Neural crest cell (in vitro differentiated cells): ENCODE measurements at regions not wholly inside any gene's neighbourhood (a gene's known extent, or its start where the extent isn't known, plus 50 kb on each side); places are given as distances from the start of the nearest gene placed in this dataset.
"Not testable (repeated sequence)": the region's sequence is repeated elsewhere in the genome, so short reads cannot be mapped to it uniquely, and the experiment has no call there.

Source experiments
- DNase-seq: peaks from one replicate; pipeline ENCODE4 v3.0.0; 2021; ENCODE audit warnings: low read depth, mixed read lengths, low spot score
- H3K27ac Mint-ChIP-seq: one replicate; pipeline ENCODE4 v1.8.0; 2021; ENCODE audit warnings: mild to moderate bottlenecking, mixed read lengths; ENCODE audit not compliant: unreplicated experiment
- H3K27me3 Mint-ChIP-seq: 2 replicates; pipeline ENCODE4 v1.8.0; 2021; ENCODE audit warnings: low read depth, mild to moderate bottlenecking, mixed read lengths
- H3K36me3 Mint-ChIP-seq: 2 replicates; pipeline ENCODE4 v1.8.0; 2021; ENCODE audit warnings: low read depth, mild to moderate bottlenecking, mixed read lengths
- H3K4me1 Mint-ChIP-seq: 2 replicates; pipeline ENCODE4 v1.8.0; 2021; ENCODE audit warnings: mixed read lengths
- H3K4me3 Mint-ChIP-seq: one replicate; pipeline ENCODE4 v1.8.0; 2021; ENCODE audit warnings: mild to moderate bottlenecking, mixed read lengths
- H3K9me3 Mint-ChIP-seq: 2 replicates; pipeline ENCODE4 v1.8.0; 2021; ENCODE audit warnings: mixed read lengths
- CTCF ChIP-seq: fragments of 200-600 bp; sonication (generic); conservative IDR thresholded peaks from 2 replicates; pipeline ENCODE4 v1.5.0; 2021; ENCODE audit warnings: antibody characterized with exemption, mild to moderate bottlenecking

DNA sequence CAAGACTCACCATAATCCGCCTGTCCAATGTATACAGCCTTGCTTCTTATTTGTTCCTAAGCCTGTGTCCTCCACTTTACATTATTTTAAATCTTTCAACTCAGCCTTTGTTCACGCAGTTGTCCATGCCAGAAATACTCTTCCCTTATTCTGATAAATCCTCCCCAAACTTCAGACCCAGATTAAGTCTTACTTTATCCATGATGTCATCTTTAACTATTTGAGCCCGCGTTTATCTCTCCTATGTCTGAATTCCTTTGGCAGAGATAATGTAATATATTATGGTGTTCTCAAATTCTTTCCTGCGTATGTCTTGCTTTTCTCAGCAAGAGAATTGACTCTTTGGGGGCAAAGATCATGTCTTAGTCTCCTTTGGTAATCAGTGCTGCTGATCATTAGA, 129.6 kb downstream of the LUZP4 start:
- no peak for DNase-seq
- Mint-ChIP-seq H3K4me3 (no peak overlapping the region), H3K36me3 (peaks cover 2% of the 10 kb centered on the region), H3K4me1 (peaks cover 51% of the 10 kb centered on the region), H3K9me3 (peaks cover 2% of the 10 kb centered on the region), H3K27me3 (no peaks in the 10 kb centered on the region), H3K27ac (no peak overlapping the region)
- TF ChIP-seq CTCF = no peak

DNA sequence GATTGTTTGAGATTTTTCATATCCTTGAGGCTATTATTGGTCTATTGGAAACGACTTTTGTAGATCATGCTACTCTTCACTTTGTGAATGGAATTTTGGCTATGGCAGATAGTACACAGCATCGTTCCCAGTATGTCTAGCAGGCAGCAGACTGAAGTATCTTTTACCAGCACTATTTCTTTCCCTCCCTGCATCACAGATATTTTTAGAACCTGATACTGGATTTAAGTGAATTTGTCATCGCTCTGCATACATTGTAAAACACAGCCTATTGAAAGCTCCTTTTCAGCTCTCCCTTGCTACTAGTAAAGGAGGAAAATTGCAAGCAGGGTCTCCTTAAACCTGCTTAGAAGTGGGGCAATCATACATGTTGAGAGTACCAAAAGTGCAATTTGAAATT, 133.6 kb downstream of the LUZP4 start:
- Mint-ChIP-seq H3K36me3 (peaks cover 7% of the 10 kb centered on the region), H3K4me3 (no peak overlapping the region), H3K9me3 (peaks cover 3% of the 10 kb centered on the region), H3K4me1 (peaks cover 38% of the 10 kb centered on the region), H3K27ac (no peak overlapping the region), H3K27me3 (no peaks in the 10 kb centered on the region)
- DNase-seq = no peak
- no peak for TF ChIP-seq CTCF

DNA sequence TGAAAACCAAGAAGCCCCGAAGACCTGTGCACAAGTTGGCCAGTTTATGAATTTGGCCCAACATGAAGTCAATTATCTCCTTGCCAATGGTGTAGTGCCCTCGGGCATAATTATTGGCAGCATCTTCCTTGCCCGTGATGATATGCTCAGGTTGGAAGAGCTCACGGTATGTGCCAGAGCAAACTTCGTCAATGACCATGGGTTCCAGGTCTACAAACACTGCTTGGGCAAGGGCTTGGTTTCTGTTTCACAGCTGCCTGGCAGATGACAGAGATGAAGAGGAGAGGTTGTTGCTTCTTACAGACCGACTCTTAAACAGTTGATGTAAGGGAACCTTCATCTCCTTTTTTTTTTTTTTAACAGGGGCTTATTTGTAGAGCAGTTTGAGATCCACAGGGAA, 135.6 kb upstream of the PLS3 start:
- Mint-ChIP-seq H3K36me3 (peaks cover 7% of the 10 kb centered on the region), H3K4me1 (peaks cover 20% of the 10 kb centered on the region), H3K9me3 (peaks cover 3% of the 10 kb centered on the region), H3K4me3 (no peak overlapping the region), H3K27ac (no peak overlapping the region), H3K27me3 (no peaks in the 10 kb centered on the region)
- DNase-seq = no peak
- no peak for TF ChIP-seq CTCF

DNA sequence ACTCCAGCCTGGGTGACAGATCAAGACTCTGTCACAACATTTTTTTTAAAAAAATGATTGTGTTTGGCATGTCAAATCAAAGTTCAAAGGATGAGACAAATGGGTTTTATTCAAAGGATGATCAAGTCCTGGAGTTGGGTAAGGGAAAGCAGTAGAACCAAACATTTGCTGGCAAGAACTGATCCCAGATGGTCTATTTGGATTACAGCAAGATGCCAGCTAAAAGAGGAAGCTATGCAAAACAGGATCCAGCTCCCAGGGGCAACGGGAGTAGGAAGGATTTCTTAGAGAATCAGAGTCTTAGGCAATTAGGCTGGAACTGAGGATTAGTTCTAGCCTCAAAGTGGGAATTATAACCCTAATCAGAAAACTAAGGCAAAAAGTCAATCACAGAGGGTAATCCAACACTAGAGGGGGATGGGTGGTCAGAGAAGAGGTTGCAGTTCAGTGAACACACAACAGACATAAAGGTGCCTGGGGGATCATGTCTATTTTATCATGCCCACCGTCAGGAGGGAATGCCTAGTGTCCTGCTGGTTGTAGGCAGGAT, 133.0 kb upstream of the PLS3 start:
- DNase-seq = no peak
- Mint-ChIP-seq H3K27me3 (no peaks in the 10 kb centered on the region), H3K9me3 (peaks cover 3% of the 10 kb centered on the region), H3K4me3 (no peak overlapping the region), H3K4me1 (peaks cover 14% of the 10 kb centered on the region), H3K27ac (no peak overlapping the region), H3K36me3 (peaks cover 7% of the 10 kb centered on the region)
- TF ChIP-seq CTCF = no peak

DNA sequence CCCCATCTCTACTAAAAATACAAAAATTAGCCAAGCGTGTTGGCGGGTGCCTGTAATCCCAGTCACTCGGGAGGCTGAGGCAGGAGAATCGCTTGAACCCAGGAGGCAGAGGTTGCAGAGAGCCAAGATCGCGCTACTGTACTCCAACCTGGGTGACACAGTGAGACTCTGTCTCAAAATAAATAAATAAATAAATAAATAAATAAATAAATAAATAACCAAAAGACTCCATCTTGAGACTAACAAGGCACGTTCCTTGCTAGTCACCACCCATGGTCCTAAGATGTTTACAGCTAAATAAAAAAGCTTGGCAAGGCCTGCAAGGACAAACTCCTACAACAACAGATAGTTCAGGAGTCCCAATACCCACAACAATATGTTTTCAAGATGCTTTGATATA, 126.1 kb upstream of the PLS3 start:
- H3K4me3 Mint-ChIP-seq, H3K27me3 Mint-ChIP-seq, H3K36me3 Mint-ChIP-seq: not testable (repeated sequence)

DNA sequence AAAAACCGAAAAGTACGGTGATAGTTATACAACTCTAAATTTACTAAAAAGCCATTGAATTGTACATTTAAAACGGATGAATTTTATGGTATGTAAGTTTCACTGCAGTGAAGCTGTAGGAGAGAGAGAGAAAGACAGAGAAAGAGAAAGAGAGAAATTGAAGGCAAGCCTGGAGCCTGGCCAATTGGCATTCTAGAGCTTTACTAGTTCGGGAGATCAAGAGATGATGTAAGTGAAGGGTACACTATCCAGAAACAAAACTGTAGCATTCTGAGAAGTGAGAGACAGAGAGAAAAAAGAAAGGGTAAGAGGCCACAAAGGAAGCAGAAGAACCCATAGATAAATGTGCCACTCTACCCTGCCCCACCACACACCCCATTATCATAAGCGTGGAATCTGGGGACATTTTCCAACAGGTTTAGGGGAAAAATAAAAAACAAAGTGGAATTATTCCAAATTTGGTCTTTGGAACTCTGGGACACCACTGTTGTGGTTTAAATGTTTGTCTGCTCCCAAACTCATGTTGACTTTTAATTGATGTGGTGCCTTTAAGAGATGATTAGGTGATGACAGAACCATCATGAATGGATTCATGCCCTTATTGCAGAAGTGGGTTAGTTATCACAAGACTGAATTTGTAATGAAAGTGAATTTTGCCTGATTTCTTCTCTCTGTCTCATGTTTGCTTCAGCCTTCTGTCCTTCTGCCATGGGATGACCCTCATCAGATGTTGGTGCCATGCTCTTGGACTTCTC, 123.0 kb upstream of the PLS3 start:
- no peak for DNase-seq
- Mint-ChIP-seq H3K4me3 (no peak overlapping the region), H3K36me3 (peaks cover 3% of the 10 kb centered on the region), H3K27ac (no peak overlapping the region), H3K9me3 (no peaks in the 10 kb centered on the region), H3K27me3 (no peaks in the 10 kb centered on the region), H3K4me1 (no peaks in the 10 kb centered on the region)
- no peak for TF ChIP-seq CTCF

More for the DNA sequence above, 126.1 kb upstream of the PLS3 start:
- H3K4me1 Mint-ChIP-seq, H3K27ac Mint-ChIP-seq, H3K9me3 Mint-ChIP-seq, DNase-seq: not testable (repeated sequence)
